ENCODE measurements at regions not wholly inside any gene's neighbourhood (a gene's known extent, or its start where the extent isn't known, plus 50 kb on each side); places are given as distances from the start of the nearest gene placed in this dataset.

DNA sequence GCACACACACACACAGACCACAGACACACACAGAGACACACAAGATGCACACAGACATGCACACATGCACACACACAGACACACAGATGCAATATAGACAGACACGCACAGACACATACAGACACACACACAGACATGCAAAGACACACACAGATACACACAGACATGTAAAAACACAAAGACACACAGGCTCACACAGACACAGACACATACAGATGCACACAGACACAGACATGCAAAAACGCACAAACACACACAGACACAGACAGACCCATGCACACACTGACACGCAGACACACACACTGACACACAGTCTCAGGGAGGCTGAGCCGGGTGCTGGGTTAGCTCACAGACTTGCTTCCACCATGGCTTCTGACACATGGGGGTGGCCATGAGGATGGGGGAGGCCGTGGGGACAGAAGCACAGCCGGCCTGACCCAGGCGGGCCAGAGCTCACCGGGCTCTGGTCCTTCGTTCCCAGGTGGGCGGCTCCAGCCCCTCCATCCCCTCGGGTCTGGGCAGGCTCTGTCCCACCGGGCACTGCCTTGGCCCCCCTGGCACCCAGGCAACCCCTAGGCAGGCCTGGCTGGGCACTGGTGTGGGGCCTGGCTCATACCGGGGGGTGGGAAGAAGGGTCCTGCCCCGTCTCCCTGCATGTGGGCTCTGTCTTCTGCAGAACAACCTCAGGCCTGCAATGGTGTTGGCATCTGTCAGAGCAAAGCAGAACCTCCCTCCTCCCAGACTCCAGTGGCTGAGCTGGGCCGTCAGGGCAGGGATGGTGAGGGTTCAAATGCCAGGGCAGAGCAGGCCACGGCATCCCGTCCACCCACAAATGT lies 1489.5 kb downstream of the BRD1 start:
- DNase-seq (ENCODE audit: insufficient read length, low spot score) (no peak), FAIRE-seq (no peak)

DNA sequence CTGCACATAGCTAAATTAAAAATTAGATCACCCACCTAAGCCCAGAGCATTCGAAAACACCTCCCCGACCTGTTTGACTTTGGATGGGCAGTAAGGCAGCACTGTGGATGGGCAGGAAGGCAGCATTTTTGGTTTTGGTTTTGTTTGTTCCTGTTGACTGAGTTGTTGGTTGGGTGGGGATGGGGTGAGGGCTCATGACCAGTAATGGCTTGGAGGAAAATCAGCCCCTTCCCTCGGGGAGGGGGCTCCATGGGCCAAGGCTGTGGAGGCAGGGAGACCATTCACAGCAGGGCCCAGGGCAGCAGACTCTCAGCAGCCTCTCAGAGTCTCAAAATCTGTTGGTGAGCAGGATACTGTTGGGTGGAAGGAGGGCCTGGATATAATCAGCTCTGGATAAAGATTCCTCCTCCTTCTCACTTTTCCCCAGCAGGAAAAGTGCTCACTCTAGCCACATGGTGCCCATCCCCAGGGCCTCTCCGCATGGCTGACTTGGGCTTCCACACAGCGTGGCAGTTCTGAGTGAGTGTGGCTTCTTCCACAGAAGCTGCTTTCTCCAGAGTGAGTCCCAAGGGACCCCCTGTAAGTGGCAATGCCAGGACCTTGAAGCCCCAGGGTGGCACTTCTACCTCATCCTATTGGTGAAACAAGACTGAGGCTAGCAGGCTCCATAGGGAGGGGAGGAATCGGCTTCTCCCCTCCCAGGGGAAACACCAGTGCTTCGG lies 1491.2 kb downstream of the BRD1 start:
- FAIRE-seq, result no peak
- no peak for DNase-seq (ENCODE audit: insufficient read length, low spot score)

DNA sequence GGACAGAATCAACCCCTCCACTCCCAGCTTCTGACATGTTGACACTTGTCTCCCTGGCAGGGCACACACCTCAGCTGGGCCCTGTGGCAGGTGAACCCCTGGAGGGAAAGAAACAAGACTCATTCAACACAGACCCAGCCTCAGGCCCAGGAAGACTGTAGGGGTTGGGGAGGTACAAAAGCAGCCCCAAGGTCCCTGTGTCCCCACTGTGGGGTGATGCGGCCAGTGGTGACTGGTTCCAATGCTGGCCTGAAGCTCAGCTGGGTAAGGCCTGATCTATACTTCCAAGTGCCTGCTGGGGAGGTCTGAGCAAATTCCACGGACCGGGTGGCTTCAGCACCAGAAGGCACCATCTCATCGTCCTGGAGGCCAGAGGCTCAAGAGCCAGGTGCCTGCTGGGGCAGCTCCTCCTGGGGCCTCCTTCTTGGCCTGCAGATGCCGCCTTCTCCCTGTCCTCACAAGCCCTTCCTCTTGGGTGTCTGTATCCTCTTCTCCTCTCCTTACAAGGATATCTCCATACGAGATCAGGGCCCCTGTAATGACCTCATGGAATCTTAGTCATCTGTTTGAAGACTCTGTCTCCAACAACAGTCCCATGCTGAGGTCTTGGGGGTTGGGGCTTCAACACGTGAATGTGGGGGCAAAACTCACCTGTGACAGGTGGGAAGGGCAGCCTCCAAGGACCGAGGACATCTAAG lies 1492.1 kb downstream of the BRD1 start:
- DNase-seq (ENCODE audit: insufficient read length, low spot score) (no peak), FAIRE-seq (no peak)

DNA sequence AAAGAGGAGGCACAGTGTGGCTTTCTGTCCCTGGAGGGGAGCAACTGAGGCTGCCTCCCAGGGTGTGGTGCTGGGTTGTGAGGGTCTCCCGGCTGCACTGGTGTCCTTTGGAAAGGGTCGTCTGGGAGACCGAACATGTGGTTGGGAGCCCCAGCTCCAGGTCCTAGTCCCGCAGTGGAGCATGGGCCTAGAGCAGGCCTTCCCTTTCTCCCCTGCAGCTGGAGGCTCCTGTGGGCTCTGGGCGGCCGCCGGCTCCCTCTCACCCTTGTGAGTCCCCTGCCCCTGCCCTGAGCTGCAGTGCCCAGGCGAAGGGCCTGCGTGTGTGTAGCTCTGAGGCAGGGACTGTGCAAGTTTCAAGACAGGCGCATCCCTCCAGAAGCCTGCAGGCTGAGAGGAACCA lies 1492.7 kb downstream of the BRD1 start:
- FAIRE-seq (no peak), DNase-seq (ENCODE audit: insufficient read length, low spot score) (no peak)

DNA sequence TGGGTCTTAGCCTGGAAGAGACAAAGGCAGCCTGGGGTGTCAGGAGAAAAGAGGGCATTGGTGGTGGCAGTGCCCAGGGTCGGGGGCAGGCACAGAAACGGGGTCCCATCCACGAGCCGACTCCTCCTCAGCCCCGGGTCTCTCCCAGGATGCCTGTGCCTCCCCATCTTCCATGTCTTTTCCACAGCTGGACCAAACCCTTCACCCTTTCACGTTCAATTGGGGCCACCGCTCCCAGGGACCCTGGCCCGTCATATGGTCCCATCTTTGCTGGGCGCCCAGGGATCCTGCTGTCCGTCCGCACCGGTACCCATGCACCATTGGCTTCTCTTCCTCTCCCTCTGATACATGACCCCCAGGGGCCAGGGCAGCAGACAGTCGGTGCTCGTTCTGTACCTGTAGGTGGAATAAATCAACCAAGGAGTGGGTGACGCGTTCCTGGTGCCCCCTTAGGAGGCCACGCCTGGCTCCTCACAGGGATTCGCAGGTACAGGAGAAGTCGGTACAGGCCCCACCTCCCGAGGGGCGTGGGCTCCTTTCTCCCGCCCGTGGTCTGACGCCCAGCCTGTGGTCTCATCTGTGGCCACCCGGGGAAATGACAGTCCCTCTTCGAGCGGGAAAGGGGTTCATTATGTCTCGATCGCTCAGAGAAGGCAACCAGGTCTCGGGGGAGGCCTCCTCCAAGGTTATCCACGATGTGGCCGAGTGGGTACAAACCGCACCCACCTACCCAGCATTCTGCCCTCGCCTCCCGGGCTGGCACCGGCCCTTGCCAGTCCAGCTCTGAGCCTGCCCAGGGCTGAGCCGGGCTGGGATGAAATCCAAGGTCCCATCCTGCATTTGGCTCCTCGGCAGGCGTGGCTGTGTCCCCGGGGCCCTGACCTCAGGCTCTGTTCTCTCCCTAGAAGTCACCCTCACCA lies 1493.6 kb downstream of the BRD1 start:
- DNase-seq (ENCODE audit: insufficient read length, low spot score), result no peak
- no peak for FAIRE-seq

DNA sequence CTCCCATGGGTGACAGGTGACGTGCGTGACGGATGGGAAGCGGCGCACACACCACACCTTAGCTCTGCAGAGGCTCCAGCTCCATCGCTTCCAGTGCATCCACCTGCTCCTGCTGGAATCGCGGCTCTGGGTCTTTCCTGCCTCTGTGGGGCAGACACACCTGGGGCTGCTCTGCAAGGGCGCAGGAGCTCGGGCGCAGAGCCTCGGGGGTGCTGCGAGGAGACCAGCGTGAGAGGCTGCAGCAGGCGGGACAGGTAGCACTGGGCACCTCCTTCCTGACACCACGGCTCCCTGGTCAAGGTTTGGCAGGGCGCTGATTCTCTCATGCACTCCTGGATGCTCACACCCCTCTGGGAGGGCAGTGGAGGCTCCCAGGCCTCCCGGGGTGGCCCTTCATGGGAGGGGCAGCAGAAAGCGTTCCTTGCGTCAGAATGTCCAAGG lies 1494.3 kb downstream of the BRD1 start:
- FAIRE-seq, result no peak

DNA sequence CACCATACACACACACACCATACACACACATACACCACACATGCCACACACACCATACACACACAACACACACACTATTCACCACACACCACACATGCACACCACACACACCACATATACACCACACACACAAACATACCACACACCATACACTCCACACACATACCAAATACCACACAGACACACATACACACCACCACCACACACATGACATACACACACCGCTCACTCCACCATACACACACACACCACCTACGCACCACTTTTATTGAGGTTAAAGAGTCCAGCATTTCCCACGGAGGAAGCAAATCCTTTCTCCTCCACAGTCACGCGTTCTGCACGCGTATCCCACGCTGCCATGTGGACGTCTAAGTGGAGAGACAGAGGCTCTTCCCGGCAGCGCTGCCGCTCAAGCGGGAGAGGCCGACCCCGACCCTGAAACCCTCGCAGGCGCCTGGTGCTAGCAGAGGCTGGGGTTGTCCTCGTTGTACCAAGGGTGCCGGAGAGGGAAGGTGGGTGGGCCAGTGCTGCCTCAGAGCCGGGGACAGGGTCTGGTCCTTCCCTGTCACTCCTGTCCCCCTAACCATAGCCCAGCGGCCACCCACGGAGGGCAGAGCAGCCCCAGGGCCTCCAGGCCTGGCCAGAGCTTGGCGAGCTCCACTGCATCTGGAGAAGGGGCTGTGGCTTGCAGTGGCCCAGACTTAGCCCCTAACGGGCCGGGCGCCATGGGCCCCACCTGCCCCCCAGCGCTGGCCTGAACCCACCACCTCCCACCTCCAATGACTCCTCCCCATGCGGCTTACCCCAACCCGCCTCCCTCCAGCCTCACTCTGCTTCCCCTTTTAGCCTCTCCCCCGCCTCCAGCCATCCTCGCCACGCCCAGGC lies 1495.0 kb downstream of the BRD1 start:
- DNase-seq (ENCODE audit: insufficient read length, low spot score) (no peak), FAIRE-seq (no peak)

More for the DNA sequence above, 1494.3 kb downstream of the BRD1 start:
- DNase-seq (ENCODE audit: insufficient read length, low spot score), result no peak

DNA sequence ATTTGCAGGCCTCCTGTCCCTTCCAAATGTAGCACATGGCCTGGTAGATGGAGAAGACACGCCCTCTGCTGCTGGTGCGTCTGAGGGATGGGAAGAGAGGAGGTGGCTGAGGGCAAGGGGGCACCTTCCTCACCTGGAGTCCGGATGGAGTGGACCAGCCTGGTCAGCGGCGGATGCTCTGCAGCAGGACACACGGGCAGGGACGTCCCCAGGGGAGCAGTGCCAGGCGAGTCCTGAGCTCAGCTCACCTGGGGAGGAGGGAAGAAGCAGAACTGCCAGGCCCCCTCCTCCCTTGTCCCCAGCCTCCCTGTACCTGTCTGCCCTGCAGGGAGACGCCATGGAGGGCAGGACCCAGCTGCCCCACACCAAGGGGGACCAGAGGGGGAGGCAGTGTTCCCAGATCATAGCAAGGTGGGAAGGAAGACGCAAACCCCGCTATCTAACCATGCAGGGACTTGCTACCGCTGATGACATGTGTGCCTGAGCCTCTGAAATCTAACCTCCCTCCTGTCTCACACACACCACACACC lies 1495.9 kb downstream of the BRD1 start:
- FAIRE-seq, result no peak

DNA sequence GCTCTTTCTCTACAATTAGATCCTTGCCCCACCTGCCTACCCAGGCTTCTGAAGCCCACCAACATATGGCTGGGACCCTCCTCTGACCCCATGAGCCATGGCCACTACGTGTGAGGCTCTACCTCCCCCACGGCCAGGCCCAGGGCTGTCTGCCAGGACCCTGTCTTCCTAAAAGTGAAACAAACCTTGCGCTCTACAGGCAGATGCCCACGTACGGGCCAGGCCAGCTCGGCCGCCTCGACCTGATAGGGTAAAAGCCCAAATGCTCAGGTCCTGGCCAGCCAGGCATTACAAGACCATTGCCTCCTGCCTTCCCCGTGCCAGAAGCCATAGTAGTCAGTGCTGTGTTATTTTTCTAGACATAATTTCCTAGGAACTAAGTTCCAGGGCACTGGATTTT lies 1496.4 kb downstream of the BRD1 start:
- no peak for FAIRE-seq
- no peak for DNase-seq (ENCODE audit: insufficient read length, low spot score)

More for the DNA sequence above, 1495.9 kb downstream of the BRD1 start:
- no peak for DNase-seq (ENCODE audit: insufficient read length, low spot score)

DNA sequence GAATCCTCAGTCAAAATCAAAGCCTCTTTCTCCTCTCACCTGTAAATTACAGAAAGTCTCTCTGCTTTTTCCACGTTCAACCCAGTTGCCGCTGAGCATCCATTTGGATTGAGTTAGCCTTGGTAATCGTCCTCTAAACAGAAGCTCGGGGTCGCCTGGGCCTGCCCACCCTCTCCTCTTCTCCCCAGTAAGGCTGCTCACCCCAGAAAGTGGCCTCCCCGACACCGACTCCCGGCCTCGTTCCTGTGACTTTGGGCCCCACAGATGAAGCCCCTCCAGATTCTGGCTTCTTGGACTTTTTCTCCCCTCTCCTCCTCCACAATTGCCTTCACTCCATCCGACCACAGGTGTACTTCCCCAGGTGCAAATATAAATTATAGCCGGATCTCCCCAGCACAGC lies 1500.0 kb downstream of the BRD1 start:
- FAIRE-seq (no peak), DNase-seq (ENCODE audit: insufficient read length, low spot score) (no peak)

DNA sequence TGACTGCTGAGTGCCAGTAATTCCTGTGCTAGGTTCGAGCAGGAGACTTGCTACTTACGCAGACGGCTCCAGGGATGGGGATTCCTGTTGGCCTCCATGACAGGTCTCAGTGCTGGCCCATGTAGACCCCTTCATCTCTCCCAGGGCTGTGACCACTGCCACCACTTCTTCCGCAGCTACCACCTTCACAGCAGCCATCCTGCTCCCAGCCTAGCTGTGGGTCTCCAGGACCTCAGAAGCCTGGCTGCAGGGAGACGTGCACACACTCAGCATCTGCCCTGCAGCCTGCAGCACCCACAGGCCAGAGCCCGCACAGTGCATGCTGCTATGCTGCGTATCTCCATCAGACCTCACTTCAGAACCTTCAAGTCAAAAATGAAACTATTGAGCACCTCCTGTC lies 1503.9 kb downstream of the BRD1 start:
- DNase-seq (ENCODE audit: insufficient read length, low spot score) (no peak), FAIRE-seq (no peak)

DNA sequence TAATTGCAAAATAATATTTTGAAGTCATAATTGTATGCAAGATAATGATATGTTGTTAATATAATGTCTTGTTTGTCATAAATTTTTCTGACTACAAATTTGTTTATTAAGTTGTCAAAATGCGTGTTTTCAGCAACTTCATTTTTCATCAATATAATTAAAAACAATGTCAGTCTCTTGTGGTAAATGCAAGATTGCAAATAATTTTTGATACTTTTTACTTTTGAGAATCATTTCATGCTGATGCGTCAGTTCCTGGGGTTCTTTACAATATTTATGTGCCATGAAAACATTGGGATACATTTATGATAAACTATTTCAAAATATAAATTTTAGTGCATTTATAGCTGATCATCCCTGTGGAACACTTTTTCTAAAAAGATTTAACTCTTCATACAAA lies 1504.8 kb downstream of the BRD1 start:
- DNase-seq (ENCODE audit: insufficient read length, low spot score) (no peak), FAIRE-seq (no peak)

DNA sequence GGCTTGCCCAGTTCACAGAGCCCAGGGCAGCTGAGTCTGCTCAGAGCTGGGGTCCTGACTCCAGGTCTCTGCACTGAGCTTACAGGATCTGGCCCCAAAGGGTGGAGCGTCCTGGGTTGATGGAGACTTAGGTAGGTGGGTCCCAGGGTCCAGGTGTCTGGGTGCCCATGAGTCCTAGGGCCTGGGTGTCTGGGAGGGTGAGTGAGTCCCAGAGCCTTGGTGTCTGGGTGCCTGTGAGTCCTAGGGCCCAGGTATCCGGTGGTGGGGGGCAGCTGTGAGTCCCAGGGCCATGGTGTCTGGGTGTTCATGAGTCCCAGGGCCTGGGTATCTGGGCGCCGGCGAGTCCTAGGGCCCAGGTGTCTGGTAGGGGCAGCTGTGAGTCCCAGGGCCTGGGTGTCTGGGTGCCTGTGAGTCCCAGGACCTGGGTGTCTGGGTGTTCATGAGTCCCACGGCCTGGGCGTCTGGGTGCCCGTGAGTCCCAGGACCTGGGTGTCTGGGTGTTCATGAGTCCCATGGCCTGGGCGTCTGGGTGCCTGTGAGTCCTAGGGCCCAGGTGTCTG lies 1505.6 kb downstream of the BRD1 start:
- no peak for DNase-seq (ENCODE audit: insufficient read length, low spot score)
- no peak for FAIRE-seq

DNA sequence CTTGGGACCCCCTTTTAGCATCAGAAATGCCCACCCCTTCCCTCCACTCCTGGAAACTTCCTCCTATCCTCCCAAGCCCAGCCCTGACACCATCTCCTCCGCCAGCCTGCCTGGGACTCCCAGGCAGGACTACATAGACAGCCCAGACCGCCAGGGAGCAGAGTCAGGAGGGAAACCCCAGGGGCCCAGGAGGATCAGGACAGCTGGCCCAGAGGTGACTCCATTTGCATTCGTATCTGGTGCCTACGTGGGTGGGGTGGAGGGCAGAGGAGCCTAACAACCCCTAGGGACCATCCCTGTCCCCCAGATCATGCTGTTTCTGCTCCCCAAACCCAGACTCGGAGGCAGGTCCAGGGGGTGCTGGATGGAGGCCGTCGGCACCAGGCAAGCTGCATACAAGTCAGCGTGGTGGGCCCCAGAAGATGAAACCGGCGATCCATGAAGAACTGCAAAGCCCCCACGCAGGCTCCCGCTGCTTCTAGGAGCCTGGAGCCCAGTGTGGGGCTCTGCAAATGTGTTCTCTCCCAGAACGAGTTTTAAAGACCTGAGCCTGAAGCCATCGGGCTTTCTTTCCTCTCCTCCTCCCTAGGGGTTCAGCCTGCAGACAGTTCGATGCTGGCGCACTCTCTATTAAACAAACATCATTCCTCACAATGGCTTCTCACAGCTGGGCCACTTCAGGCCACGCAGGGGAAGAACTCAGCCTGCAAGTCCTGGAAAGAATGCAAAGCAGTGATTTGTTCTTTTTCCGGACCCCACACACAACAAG lies 1506.8 kb downstream of the BRD1 start:
- no peak for DNase-seq (ENCODE audit: insufficient read length, low spot score)
- FAIRE-seq, result no peak

DNA sequence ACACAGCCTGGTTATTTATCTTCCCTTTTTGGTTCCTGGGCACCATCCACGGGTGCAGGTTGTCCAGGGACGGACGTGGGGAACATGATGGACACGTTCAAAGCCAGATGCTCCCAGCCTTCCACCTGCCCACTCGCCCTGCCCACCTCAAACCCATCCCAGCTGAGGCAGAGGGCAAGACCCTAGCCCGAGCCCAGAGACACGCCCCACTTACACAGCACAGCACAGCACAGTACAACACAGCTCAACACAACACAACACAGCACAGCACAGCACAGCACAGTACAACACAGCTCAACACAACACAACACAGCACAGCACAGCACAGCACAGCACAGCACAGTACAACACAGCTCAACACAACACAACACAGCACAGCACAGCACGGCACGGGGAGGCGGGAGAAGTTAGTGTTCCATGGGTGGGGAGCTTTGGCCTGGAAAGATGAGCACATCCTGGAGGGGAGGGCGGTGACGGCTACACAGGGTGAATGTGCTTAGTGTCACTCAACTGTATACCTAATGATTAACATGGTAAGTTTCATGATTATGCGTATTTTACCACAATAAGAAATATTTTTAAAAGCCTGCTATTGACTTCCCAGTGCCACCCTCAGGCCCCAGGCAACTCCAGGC lies 1507.5 kb downstream of the BRD1 start:
- FAIRE-seq (no peak), DNase-seq (ENCODE audit: insufficient read length, low spot score) (no peak)

DNA sequence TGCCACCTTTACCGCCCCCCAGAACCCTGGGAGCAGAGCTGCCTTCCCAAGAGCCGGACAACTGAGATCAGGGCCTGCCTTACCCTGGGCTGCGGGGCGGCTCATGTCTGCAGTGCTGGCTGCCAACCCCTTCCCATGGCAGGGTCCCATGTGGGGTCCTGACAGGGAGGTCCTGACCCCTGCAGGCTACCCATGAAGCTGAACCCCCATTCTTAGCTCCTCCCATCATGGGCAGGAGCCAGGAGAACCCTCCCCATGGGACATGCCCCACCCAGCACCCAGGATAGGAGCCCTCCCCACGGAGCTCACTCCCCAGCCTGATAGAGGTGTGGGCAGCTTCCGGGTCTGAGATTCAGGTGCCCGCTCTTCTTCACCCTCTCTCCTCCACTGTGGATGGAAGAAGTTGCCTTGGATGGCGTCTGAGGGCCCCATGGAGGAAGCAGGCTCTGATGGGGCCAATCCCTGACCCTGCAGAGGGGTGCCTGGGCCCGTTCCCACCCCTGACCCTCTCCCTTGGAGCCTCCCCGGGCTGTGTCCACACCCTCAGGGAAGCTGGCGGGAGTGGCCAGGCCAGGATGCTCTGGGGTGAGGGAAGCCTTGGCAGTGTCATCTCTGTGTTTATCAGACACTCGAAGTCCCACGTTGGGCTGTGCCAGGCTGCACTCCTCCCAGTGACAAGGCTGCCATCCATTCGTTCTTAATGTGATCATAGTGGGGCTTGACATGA lies 1508.2 kb downstream of the BRD1 start:
- no peak for DNase-seq (ENCODE audit: insufficient read length, low spot score)
- FAIRE-seq, result no peak

Measured in HTR-8/SVneo (cell line).